ENCODE measurements at regions not wholly inside any gene's neighbourhood (a gene's known extent, or its start where the extent isn't known, plus 50 kb on each side); places are given as distances from the start of the nearest gene placed in this dataset.

- H3K27ac ChIP-seq, result no peak overlapping the region
- H3K9me3 ChIP-seq (replicated peaks in 1 of 3), result no peaks in the 10 kb centered on the region
- no peak for DNase-seq
- no peak overlapping the region for H3K4me3 ChIP-seq
- TF ChIP-seq POLR2A (IDR thresholded peaks at IDR 0.05), result no peak
- no peak for TF ChIP-seq CTCF (IDR thresholded peaks at IDR 0.05)
- intact Hi-C loops (cut with DNase I), result no loop called here
- no peaks in the 10 kb centered on the region for H3K27me3 ChIP-seq
- H3K4me1 ChIP-seq (replicated peaks in 1 of 2), result no peaks in the 10 kb centered on the region
- H3K36me3 ChIP-seq (replicated peaks in 1 of 2), result no peaks in the 10 kb centered on the region
- 83 to 97% (median 93%) methylated on average over 2 of the region's 2 CpGs for WGBS, 4 donors
These were observed 674.1 kb downstream of the NYAP2 start for GRCh38 chr2:226073496-226074160.

- intact Hi-C loops (cut with DNase I), result no loop called here
- 65 to 89% (median 76%) methylated on average over 4 of the region's 4 CpGs for WGBS, 4 donors
- no peaks in the 10 kb centered on the region for H3K27me3 ChIP-seq
- no peak for DNase-seq
- H3K9me3 ChIP-seq (replicated peaks in 1 of 3), result peaks cover 0 to under 1% (median 0%) of the 10 kb centered on the region in 3 donors
- no peaks in the 10 kb centered on the region for H3K4me1 ChIP-seq (replicated peaks in 1 of 2)
- H3K4me3 ChIP-seq, result no peak overlapping the region
- no peak overlapping the region for H3K27ac ChIP-seq
- no peaks in the 10 kb centered on the region for H3K36me3 ChIP-seq (replicated peaks in 1 of 2)
- no peak for TF ChIP-seq POLR2A (IDR thresholded peaks at IDR 0.05)
- no peak for TF ChIP-seq CTCF (IDR thresholded peaks at IDR 0.05)
These were observed 667.4 kb downstream of the NYAP2 start for GRCh38 chr2:226066873-226067272.

DNA sequence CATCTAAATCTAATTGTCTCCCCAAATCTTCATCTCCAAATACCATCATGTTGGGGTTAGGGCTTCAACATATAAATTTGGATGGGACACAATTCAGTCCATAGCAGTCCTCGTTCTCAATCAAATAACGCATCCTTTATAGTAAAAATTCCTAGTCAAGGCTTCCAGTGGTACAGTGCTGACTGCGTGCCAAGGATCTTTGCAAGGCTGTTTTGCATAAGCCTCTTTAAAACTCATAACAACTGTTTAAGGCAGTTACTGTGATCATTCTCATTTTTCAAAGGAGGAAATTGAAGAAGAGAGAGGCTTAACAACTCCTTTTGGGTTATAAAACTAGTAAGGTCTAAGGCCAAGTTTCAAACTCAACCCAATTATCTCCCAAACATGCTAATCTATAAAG is 666.9 kb downstream of the NYAP2 start:
- H3K36me3 ChIP-seq (replicated peaks in 1 of 2), result no peaks in the 10 kb centered on the region
- intact Hi-C loops (cut with DNase I), result no loop called here
- DNase-seq, result no peak
- peaks cover 0 to 4% (median 0%) of the 10 kb centered on the region in 3 donors for H3K9me3 ChIP-seq (replicated peaks in 1 of 3)
- no peak for TF ChIP-seq POLR2A (IDR thresholded peaks at IDR 0.05)
- H3K27ac ChIP-seq, result no peak overlapping the region
- WGBS, 4 donors, result 79 to 86% (median 80%) methylated on average over 3 of the region's 3 CpGs
- no peaks in the 10 kb centered on the region for H3K27me3 ChIP-seq
- no peak overlapping the region for H3K4me3 ChIP-seq
- H3K4me1 ChIP-seq (replicated peaks in 1 of 2), result no peaks in the 10 kb centered on the region

- H3K36me3 ChIP-seq (replicated peaks in 1 of 2), result no peaks in the 10 kb centered on the region
- peaks cover 0 to 4% (median 0%) of the 10 kb centered on the region in 3 donors for H3K9me3 ChIP-seq (replicated peaks in 1 of 3)
- no peak for TF ChIP-seq CTCF (IDR thresholded peaks at IDR 0.05)
- TF ChIP-seq POLR2A (IDR thresholded peaks at IDR 0.05), result no peak
- 82 to 91% (median 90%) methylated on average over 1 of the region's 1 CpG for WGBS, 4 donors
- H3K27me3 ChIP-seq, result no peaks in the 10 kb centered on the region
- H3K4me1 ChIP-seq (replicated peaks in 1 of 2), result no peaks in the 10 kb centered on the region
- H3K27ac ChIP-seq, result no peak overlapping the region
- intact Hi-C loops (cut with DNase I), result no loop called here
- H3K4me3 ChIP-seq, result no peak overlapping the region
- DNase-seq, result no peak
These were observed 665.5 kb downstream of the NYAP2 start for GRCh38 chr2:226064932-226065570.
